ENCODE measurements at regions not wholly inside any gene's neighbourhood (a gene's known extent, or its start where the extent isn't known, plus 50 kb on each side); places are given as distances from the start of the nearest gene placed in this dataset.

GRCh38 chr5:79871364-79872120 is 119.5 kb downstream of the MTX3 start:
- Histone ChIP-seq H3K36me3 (ENCODE audit: insufficient read depth, low read length) (no peaks in the 10 kb centered on the region), H3K4me1 (ENCODE audit: control insufficient read depth, insufficient read depth, low read length, unreplicated experiment) (no peaks in the 10 kb centered on the region), H2AFZ (ENCODE audit: low read length, unreplicated experiment) (no peak overlapping the region), H3K79me2 (ENCODE audit: control insufficient read depth, insufficient read depth, low read length, unreplicated experiment) (no peaks in the 10 kb centered on the region), H3K27ac (ENCODE audit: low read depth, low read length) (no peak overlapping the region), H3K4me3 (ENCODE audit: low read depth, low read length) (no peak overlapping the region), H3K27me3 (ENCODE audit: insufficient read depth, low read length) (peaks cover 80% of the 10 kb centered on the region)

- Histone ChIP-seq H3K79me2 (ENCODE audit: control insufficient read depth, insufficient read depth, low read length, unreplicated experiment) (no peaks in the 10 kb centered on the region), H3K36me3 (ENCODE audit: insufficient read depth, low read length) (no peaks in the 10 kb centered on the region), H3K27ac (ENCODE audit: low read depth, low read length) (no peak overlapping the region), H3K27me3 (ENCODE audit: insufficient read depth, low read length) (peaks cover 55% of the 10 kb centered on the region), H2AFZ (ENCODE audit: low read length, unreplicated experiment) (no peak overlapping the region), H3K4me1 (ENCODE audit: control insufficient read depth, insufficient read depth, low read length, unreplicated experiment) (no peaks in the 10 kb centered on the region), H3K4me3 (ENCODE audit: low read depth, low read length) (no peak overlapping the region)
Measured at GRCh38 chr5:79868163-79868670, 122.8 kb downstream of the MTX3 start.

- Histone ChIP-seq H3K36me3 (ENCODE audit: insufficient read depth, low read length) (no peaks in the 10 kb centered on the region), H3K4me3 (ENCODE audit: low read depth, low read length) (no peak overlapping the region), H3K27me3 (ENCODE audit: insufficient read depth, low read length) (peaks cover 46% of the 10 kb centered on the region), H2AFZ (ENCODE audit: low read length, unreplicated experiment) (no peak overlapping the region), H3K79me2 (ENCODE audit: control insufficient read depth, insufficient read depth, low read length, unreplicated experiment) (no peaks in the 10 kb centered on the region), H3K27ac (ENCODE audit: low read depth, low read length) (no peak overlapping the region), H3K4me1 (ENCODE audit: control insufficient read depth, insufficient read depth, low read length, unreplicated experiment) (no peaks in the 10 kb centered on the region)
Measured at GRCh38 chr5:79865579-79865978, 125.5 kb downstream of the MTX3 start.

GRCh38 chr5:79864364-79864763 is 126.7 kb downstream of the MTX3 start:
- H3K79me2 ChIP-seq (ENCODE audit: control insufficient read depth, insufficient read depth, low read length, unreplicated experiment), result no peaks in the 10 kb centered on the region
- no peak overlapping the region for H3K4me3 ChIP-seq (ENCODE audit: low read depth, low read length)
- H3K4me1 ChIP-seq (ENCODE audit: control insufficient read depth, insufficient read depth, low read length, unreplicated experiment), result no peaks in the 10 kb centered on the region
- H3K36me3 ChIP-seq (ENCODE audit: insufficient read depth, low read length), result no peaks in the 10 kb centered on the region
- H3K27ac ChIP-seq (ENCODE audit: low read depth, low read length), result no peak overlapping the region
- peaks cover 37% of the 10 kb centered on the region for H3K27me3 ChIP-seq (ENCODE audit: insufficient read depth, low read length)
- H2AFZ ChIP-seq (ENCODE audit: low read length, unreplicated experiment), result no peak overlapping the region

GRCh38 chr5:79859588-79859987 is 131.5 kb downstream of the MTX3 start:
- Histone ChIP-seq H3K4me1 (ENCODE audit: control insufficient read depth, insufficient read depth, low read length, unreplicated experiment) (no peaks in the 10 kb centered on the region), H3K36me3 (ENCODE audit: insufficient read depth, low read length) (no peaks in the 10 kb centered on the region), H3K27ac (ENCODE audit: low read depth, low read length) (no peak overlapping the region), H3K27me3 (ENCODE audit: insufficient read depth, low read length) (peaks cover 21% of the 10 kb centered on the region), H3K4me3 (ENCODE audit: low read depth, low read length) (no peak overlapping the region), H3K79me2 (ENCODE audit: control insufficient read depth, insufficient read depth, low read length, unreplicated experiment) (no peaks in the 10 kb centered on the region), H2AFZ (ENCODE audit: low read length, unreplicated experiment) (no peak overlapping the region)

- H3K4me3 ChIP-seq (ENCODE audit: low read depth, low read length), result no peak overlapping the region
- H3K79me2 ChIP-seq (ENCODE audit: control insufficient read depth, insufficient read depth, low read length, unreplicated experiment), result no peaks in the 10 kb centered on the region
- no peak overlapping the region for H3K27ac ChIP-seq (ENCODE audit: low read depth, low read length)
- H2AFZ ChIP-seq (ENCODE audit: low read length, unreplicated experiment), result no peak overlapping the region
- no peaks in the 10 kb centered on the region for H3K36me3 ChIP-seq (ENCODE audit: insufficient read depth, low read length)
- peaks cover 23% of the 10 kb centered on the region for H3K27me3 ChIP-seq (ENCODE audit: insufficient read depth, low read length)
- no peaks in the 10 kb centered on the region for H3K4me1 ChIP-seq (ENCODE audit: control insufficient read depth, insufficient read depth, low read length, unreplicated experiment)
Measured at GRCh38 chr5:79858410-79858723, 132.7 kb downstream of the MTX3 start.

- Histone ChIP-seq H3K27ac (ENCODE audit: low read depth, low read length) (no peak overlapping the region), H2AFZ (ENCODE audit: low read length, unreplicated experiment) (no peak overlapping the region), H3K27me3 (ENCODE audit: insufficient read depth, low read length) (peaks cover 23% of the 10 kb centered on the region), H3K4me1 (ENCODE audit: control insufficient read depth, insufficient read depth, low read length, unreplicated experiment) (no peaks in the 10 kb centered on the region), H3K79me2 (ENCODE audit: control insufficient read depth, insufficient read depth, low read length, unreplicated experiment) (no peaks in the 10 kb centered on the region), H3K36me3 (ENCODE audit: insufficient read depth, low read length) (no peaks in the 10 kb centered on the region), H3K4me3 (ENCODE audit: low read depth, low read length) (no peak overlapping the region)
Measured at GRCh38 chr5:79857714-79858409, 133.2 kb downstream of the MTX3 start.

- no peaks in the 10 kb centered on the region for H3K79me2 ChIP-seq (ENCODE audit: control insufficient read depth, insufficient read depth, low read length, unreplicated experiment)
- H3K4me1 ChIP-seq (ENCODE audit: control insufficient read depth, insufficient read depth, low read length, unreplicated experiment), result no peaks in the 10 kb centered on the region
- no peak overlapping the region for H3K4me3 ChIP-seq (ENCODE audit: low read depth, low read length)
- H3K27me3 ChIP-seq (ENCODE audit: insufficient read depth, low read length), result peaks cover 27% of the 10 kb centered on the region; the same call in 1 of the 2 replicates
- H2AFZ ChIP-seq (ENCODE audit: low read length, unreplicated experiment), result no peak overlapping the region
- no peak overlapping the region for H3K27ac ChIP-seq (ENCODE audit: low read depth, low read length)
- no peaks in the 10 kb centered on the region for H3K36me3 ChIP-seq (ENCODE audit: insufficient read depth, low read length)
Measured at GRCh38 chr5:79856456-79857055, 134.5 kb downstream of the MTX3 start.

GRCh38 chr5:79853676-79854418 is 137.2 kb downstream of the MTX3 start:
- Histone ChIP-seq H3K79me2 (ENCODE audit: control insufficient read depth, insufficient read depth, low read length, unreplicated experiment) (no peaks in the 10 kb centered on the region), H3K4me1 (ENCODE audit: control insufficient read depth, insufficient read depth, low read length, unreplicated experiment) (no peaks in the 10 kb centered on the region), H3K27me3 (ENCODE audit: insufficient read depth, low read length) (peaks cover 43% of the 10 kb centered on the region; the same call in 1 of the 2 replicates), H2AFZ (ENCODE audit: low read length, unreplicated experiment) (no peak overlapping the region), H3K36me3 (ENCODE audit: insufficient read depth, low read length) (no peaks in the 10 kb centered on the region), H3K4me3 (ENCODE audit: low read depth, low read length) (no peak overlapping the region), H3K27ac (ENCODE audit: low read depth, low read length) (no peak overlapping the region)

- Histone ChIP-seq H3K27ac (ENCODE audit: low read depth, low read length) (no peak overlapping the region), H2AFZ (ENCODE audit: low read length, unreplicated experiment) (no peak overlapping the region), H3K79me2 (ENCODE audit: control insufficient read depth, insufficient read depth, low read length, unreplicated experiment) (no peaks in the 10 kb centered on the region), H3K27me3 (ENCODE audit: insufficient read depth, low read length) (peaks cover 43% of the 10 kb centered on the region; the same call in 1 of the 2 replicates), H3K36me3 (ENCODE audit: insufficient read depth, low read length) (no peaks in the 10 kb centered on the region), H3K4me1 (ENCODE audit: control insufficient read depth, insufficient read depth, low read length, unreplicated experiment) (no peaks in the 10 kb centered on the region), H3K4me3 (ENCODE audit: low read depth, low read length) (no peak overlapping the region)
Measured at GRCh38 chr5:79853028-79853427, 138.0 kb downstream of the MTX3 start.
